SK-N-MC (cell line): ENCODE measurements at regions not wholly inside any gene's neighbourhood (a gene's known extent, or its start where the extent isn't known, plus 50 kb on each side); places are given as distances from the start of the nearest gene placed in this dataset.
"Not testable (repeated sequence)": the region's sequence is repeated elsewhere in the genome, so short reads cannot be mapped to it uniquely, and the experiment has no call there.

ENCODE experiments used
- EZH2 ChIP-seq: fragments of 200-600 bp; sonication (generic); IDR thresholded peaks from one replicate; pipeline ENCODE4 v1.6.1; 2017; ENCODE audit warnings: antibody characterized with exemption
- POLR2AphosphoS5 ChIP-seq: IDR thresholded peaks from 2 replicates; pipeline ENCODE4 v1.6.1; 2012; ENCODE audit warnings: mild to moderate bottlenecking, low read depth, low read length, borderline replicate concordance

- TF ChIP-seq EZH2, POLR2AphosphoS5: not testable (repeated sequence)
Measured at GRCh38 chr6:10337376-10337775, 77.5 kb downstream of the TFAP2A start.
